ENCODE measurements at regions not wholly inside any gene's neighbourhood (a gene's known extent, or its start where the extent isn't known, plus 50 kb on each side); places are given as distances from the start of the nearest gene placed in this dataset.

GRCh38 chr13:77832339-77833100 is 86.1 kb downstream of the EDNRB start:
- no peak for TF ChIP-seq CTCF (IDR thresholded peaks at IDR 0.05)
- no peak for TF ChIP-seq POLR2A (IDR thresholded peaks at IDR 0.05)

Measured in testis (tissue), 2 donors.